Activated T-helper 17 cell treated with anti-CD3 and anti-CD28 coated beads, Interleukin-2, amount 50 U/mL, for 72 hours (primary cell): ENCODE measurements at regions not wholly inside any gene's neighbourhood (a gene's known extent, or its start where the extent isn't known, plus 50 kb on each side); places are given as distances from the start of the nearest gene placed in this dataset.
"Not testable (repeated sequence)": the region's sequence is repeated elsewhere in the genome, so short reads cannot be mapped to it uniquely, and the experiment has no call there.

Source experiments
- ATAC-seq: fragments of 150-1000 bp; cut with Tn5 transposase; replicated peaks from 2 replicates; pipeline ENCODE4 v1.10.0; 2021; ENCODE audit warnings: mild to moderate bottlenecking, moderate library complexity
- H3K27ac Mint-ChIP-seq: one replicate; pipeline ENCODE4 v1.8.0; 2022; ENCODE audit warnings: mixed read lengths
- H3K27me3 Mint-ChIP-seq: one replicate; pipeline ENCODE4 v1.8.0; 2022; ENCODE audit warnings: mixed read lengths
- H3K36me3 Mint-ChIP-seq: one replicate; pipeline ENCODE4 v1.8.0; 2022; ENCODE audit warnings: low read depth, mild to moderate bottlenecking, mixed read lengths
- H3K4me1 Mint-ChIP-seq: one replicate; pipeline ENCODE4 v1.8.0; 2022; ENCODE audit warnings: mixed read lengths
- H3K4me3 Mint-ChIP-seq: one replicate; pipeline ENCODE4 v1.8.0; 2022; ENCODE audit warnings: mild to moderate bottlenecking, mixed read lengths
- H3K9me3 Mint-ChIP-seq: one replicate; pipeline ENCODE4 v1.8.0; 2022; ENCODE audit warnings: mixed read lengths

DNA sequence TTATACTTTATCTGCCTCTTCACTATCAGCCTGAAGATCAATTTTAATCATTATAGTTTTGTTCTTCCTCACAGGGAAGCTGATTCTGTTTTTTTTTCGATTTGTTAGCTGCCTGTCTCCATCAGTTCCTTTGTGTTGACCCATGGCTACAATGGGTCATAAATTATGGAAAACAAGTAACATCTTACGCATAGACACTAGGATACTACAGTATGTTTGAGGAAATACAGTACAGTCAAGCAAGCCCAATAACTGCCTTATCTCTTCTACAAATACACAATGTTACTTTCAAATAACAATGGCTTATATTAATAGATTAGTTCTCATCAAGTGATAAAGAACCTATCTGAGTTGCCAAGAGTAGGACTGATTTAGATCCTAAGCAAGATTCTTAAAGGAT, 160.5 kb upstream of the FREM1 start:
- H3K27ac Mint-ChIP-seq, result no peak overlapping the region
- no peak for ATAC-seq
- H3K4me3 Mint-ChIP-seq, result no peak overlapping the region
- H3K9me3 Mint-ChIP-seq, result peaks cover 4% of the 10 kb centered on the region
- H3K4me1 Mint-ChIP-seq, result no peaks in the 10 kb centered on the region
- H3K36me3 Mint-ChIP-seq, result no peaks in the 10 kb centered on the region
- H3K27me3 Mint-ChIP-seq, result peaks cover 15% of the 10 kb centered on the region

DNA sequence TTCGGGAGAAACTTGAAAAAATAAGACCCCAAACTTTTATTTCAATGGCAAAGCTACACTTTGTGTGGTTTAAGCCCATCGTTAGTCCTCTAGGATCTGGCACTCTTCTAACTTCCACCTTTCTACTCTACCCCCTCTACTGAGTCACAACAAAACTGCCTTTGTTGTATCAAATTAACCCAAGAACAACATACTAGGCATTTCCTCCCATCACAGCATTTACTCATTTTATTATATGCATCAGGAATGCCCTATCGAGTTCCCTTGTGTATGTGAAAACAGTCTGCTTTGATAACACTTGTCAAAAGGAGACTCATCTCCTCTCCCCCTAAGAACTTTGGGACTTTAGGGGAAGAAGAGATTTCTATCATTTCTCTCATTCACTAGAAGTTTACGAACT, 158.9 kb upstream of the FREM1 start:
- Mint-ChIP-seq H3K4me3 (no peak overlapping the region), H3K36me3 (no peaks in the 10 kb centered on the region), H3K27ac (no peak overlapping the region), H3K27me3 (peaks cover 14% of the 10 kb centered on the region), H3K9me3 (no peaks in the 10 kb centered on the region), H3K4me1 (no peaks in the 10 kb centered on the region)
- no peak for ATAC-seq

DNA sequence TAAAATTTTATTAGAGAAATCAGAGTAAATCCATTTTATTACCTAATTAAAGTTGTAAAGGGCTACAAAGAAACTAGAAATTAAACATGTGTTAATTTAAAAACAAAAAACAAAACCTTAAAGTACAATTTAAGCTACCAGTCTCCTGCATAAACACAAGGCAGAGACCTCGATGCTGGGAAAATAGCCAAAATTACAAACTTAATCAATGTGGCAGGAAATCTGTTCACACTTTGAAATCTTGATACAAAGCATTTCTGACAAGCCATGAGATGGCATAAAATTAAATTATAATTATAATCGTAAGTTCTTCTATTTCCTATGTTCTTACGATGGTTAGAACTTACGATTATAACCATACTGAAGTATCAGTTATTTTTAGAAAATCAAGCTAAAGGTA, 158.0 kb upstream of the FREM1 start:
- H3K9me3 Mint-ChIP-seq, result no peaks in the 10 kb centered on the region
- no peak overlapping the region for H3K27ac Mint-ChIP-seq
- H3K4me1 Mint-ChIP-seq, result no peaks in the 10 kb centered on the region
- no peaks in the 10 kb centered on the region for H3K36me3 Mint-ChIP-seq
- ATAC-seq, result no peak
- peaks cover 14% of the 10 kb centered on the region for H3K27me3 Mint-ChIP-seq
- no peak overlapping the region for H3K4me3 Mint-ChIP-seq

DNA sequence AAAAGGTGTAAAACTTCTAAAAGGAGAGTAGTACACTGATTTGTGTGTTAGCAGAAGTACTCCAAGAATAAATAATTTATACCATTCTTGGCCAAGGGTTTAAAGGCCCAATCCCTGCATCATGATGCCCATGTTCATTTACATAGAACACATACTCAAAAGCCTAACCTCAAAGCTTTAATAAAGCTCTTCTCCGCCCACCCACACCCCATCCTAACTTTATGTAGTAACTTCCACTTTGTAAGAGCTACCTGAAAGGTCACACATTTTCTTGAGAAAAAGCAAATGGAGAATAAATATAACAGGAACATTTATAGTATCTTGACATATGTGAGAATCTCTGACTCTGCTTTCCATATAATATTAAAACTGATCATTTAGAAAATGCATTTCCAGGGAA, 148.8 kb upstream of the FREM1 start:
- Mint-ChIP-seq H3K27ac (no peak overlapping the region), H3K4me1 (peaks cover 5% of the 10 kb centered on the region), H3K36me3 (no peaks in the 10 kb centered on the region), H3K4me3 (no peak overlapping the region), H3K27me3 (peaks cover 9% of the 10 kb centered on the region), H3K9me3 (no peaks in the 10 kb centered on the region)
- no peak for ATAC-seq

DNA sequence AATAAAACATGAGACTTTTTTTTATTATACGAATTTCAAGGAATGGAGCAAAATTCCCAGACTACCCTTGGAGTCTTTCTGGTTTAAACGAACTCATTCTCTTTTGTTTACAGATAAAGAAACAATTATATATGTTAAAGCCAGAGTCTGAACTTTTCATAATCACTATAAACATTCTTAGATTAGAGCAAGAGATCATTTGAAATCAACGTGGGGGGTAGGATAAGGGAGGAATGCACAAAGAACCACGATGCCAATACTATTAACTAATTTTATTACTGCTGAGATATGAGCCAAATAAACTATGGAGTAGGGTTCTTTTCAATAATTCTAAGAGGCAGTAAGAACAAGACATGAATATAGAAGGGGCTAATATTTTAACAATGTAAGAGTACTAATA, 148.0 kb upstream of the FREM1 start:
- Mint-ChIP-seq H3K4me1 (peaks cover 5% of the 10 kb centered on the region), H3K9me3 (no peaks in the 10 kb centered on the region), H3K4me3 (no peak overlapping the region), H3K36me3 (no peaks in the 10 kb centered on the region), H3K27me3 (peaks cover 9% of the 10 kb centered on the region), H3K27ac (no peak overlapping the region)
- ATAC-seq, result no peak

DNA sequence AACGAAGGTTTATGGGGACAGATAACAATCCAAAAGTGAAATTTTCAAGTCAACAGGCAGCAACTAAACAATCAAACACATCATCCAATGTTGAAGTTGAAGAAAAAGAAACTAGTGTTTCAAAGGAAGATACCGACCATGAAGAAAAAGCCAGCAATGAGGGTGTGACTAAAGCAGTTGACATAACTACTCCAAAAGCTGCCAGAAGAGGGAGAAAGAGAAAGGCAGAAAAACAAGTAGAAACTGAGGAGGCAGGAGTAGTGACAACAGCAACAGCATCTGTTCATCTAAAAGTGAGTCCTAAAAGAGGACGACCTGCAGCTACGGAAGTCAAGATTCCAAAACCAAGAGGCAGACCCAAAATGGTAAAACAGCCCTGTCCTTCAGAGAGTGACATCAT, 145.1 kb upstream of the FREM1 start:
- not testable (repeated sequence) for H3K27ac Mint-ChIP-seq, H3K4me3 Mint-ChIP-seq, H3K27me3 Mint-ChIP-seq

DNA sequence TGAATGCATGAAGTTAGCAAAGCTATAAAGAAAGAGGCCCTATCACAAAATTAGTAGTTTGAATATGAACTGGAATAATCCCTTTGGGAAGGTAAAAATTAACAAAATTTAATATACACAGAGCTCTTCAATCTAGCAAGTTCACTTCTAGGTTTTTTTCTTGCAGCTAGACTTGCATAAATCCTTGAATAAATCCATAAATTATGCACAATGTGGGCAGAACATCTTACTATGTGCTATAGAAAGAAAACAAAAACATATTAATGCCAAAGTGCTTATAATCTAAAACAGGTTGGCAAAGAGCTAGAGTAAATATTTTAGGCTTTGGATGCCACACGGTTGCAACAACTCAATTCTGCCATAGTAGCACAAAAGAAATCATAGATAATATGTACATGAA, 138.5 kb upstream of the FREM1 start:
- H3K27me3 Mint-ChIP-seq, result peaks cover 3% of the 10 kb centered on the region
- H3K4me1 Mint-ChIP-seq, result no peaks in the 10 kb centered on the region
- H3K27ac Mint-ChIP-seq, result no peak overlapping the region
- no peaks in the 10 kb centered on the region for H3K36me3 Mint-ChIP-seq
- H3K4me3 Mint-ChIP-seq, result no peak overlapping the region
- no peak for ATAC-seq
- peaks cover 4% of the 10 kb centered on the region for H3K9me3 Mint-ChIP-seq

More for the DNA sequence above, 145.1 kb upstream of the FREM1 start:
- ATAC-seq, H3K9me3 Mint-ChIP-seq, H3K36me3 Mint-ChIP-seq, H3K4me1 Mint-ChIP-seq: not testable (repeated sequence)

DNA sequence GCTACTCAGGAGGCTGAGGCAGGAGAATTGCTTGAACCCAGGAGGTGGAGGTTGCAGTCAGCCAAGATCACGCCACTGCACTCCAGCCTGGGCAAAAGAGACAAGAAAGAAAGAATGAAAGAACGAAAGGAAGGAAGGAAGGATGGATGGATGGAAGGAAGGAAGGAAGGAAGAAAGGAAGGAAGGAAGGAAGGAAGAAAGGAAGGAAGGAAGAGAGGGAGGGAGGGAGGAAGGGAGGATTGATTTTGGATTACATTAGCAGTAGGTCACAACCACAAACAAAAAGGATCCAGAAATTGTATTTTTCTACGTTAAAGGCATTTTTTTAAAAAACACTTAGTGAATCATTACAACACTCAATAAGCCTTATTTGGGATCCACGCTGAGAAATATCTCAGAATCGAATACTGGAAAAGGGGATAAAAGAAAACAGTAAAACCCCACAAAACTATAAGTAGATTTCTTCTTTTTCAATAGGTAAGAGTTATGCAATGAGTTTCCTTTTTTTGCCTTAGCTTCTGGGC, 136.9 kb upstream of the FREM1 start:
- no peak overlapping the region for H3K4me3 Mint-ChIP-seq
- peaks cover 6% of the 10 kb centered on the region for H3K27me3 Mint-ChIP-seq
- H3K9me3 Mint-ChIP-seq, result peaks cover 4% of the 10 kb centered on the region
- ATAC-seq, result no peak
- no peaks in the 10 kb centered on the region for H3K36me3 Mint-ChIP-seq
- no peaks in the 10 kb centered on the region for H3K4me1 Mint-ChIP-seq
- H3K27ac Mint-ChIP-seq, result no peak overlapping the region

DNA sequence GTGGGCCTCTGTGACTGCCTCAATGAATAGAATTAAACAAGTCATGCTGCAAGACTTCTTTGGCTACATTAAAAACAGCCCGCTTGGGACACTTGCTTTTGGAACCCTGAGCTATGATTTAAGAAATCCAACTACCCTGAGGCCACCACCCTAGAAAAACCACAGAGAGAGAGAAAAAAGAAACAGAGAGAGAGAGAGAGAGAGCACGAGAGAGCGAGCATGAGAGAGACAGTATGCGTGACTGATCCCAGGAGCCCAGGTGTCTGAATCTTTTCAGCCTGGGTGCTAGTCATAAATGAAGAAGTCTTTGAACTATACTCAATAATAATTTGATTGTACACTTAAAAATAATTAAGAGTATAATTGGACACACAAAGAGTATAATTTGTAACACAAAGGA, 123.1 kb upstream of the FREM1 start:
- Mint-ChIP-seq H3K27ac (no peak overlapping the region), H3K4me1 (no peaks in the 10 kb centered on the region), H3K36me3 (no peaks in the 10 kb centered on the region), H3K9me3 (peaks cover under 1% of the 10 kb centered on the region), H3K4me3 (no peak overlapping the region), H3K27me3 (no peaks in the 10 kb centered on the region)
- ATAC-seq, result no peak

DNA sequence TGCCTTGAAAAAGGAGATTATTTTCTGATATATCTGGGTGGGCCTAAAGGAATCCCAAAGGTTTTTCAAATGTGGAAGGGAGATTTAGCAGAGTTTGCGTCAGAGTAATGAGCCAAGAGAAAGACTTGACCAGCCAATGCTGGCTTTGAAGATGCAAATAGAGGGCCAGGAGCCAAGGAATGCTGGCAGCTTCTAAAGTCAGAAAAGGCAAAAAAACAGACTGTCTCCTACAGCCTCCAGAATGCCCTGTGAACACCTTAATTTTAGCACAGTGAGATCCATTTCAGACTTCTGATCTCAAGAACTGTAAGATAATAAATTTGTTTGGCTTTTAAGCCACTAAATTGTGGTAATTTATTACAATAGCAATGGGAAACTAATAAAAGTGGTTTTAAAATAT, 122.6 kb upstream of the FREM1 start:
- no peaks in the 10 kb centered on the region for H3K36me3 Mint-ChIP-seq
- peaks cover 5% of the 10 kb centered on the region for H3K9me3 Mint-ChIP-seq
- H3K4me1 Mint-ChIP-seq, result no peaks in the 10 kb centered on the region
- no peaks in the 10 kb centered on the region for H3K27me3 Mint-ChIP-seq
- no peak for ATAC-seq
- no peak overlapping the region for H3K4me3 Mint-ChIP-seq
- no peak overlapping the region for H3K27ac Mint-ChIP-seq

DNA sequence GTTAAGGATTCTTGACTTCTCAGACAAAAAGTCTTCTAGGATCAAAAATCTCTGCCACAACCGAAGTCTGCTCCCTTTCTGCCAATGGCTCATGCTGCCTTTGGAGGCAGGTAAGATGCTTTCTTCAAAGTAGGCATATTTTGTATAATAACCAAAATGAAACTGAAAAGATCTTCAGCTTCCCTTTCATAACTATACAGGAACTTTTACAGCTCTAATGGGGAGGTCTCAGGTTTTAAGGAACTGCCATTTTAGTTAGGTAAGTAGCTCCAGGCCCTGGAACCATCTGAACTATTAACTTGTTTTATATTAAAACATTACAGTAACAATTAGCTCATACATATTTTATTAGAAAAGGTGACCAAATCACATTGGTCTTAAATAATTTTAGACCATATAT, 110.9 kb upstream of the FREM1 start:
- ATAC-seq, result no peak
- H3K9me3 Mint-ChIP-seq, result peaks cover under 1% of the 10 kb centered on the region

DNA sequence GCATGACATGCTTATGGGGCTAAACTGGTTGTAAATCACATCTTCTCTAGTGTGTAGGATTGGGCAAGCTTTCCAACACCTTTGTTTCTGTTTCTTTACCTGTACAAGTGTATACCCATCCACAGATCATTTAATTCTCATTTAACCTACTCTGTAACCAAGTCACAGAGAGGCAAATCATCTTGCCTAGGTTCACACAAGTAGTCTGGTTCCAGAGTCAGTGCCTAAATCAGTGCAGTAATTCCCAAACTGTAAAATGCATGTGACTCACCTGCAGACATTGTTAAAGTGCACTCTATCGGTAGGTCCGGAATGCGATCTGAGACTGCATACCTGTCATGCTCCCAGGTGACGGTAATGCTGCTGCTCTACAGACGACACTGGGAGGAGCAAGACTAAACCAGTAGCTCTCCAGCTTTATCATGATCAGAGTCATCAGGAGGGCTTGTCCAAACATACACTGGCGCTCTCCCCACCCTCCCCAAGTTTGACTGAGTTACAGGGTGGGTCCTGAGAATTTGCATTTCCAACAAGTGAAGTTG, 107.9 kb upstream of the FREM1 start:
- Mint-ChIP-seq H3K4me1 (no peaks in the 10 kb centered on the region), H3K9me3 (no peaks in the 10 kb centered on the region), H3K27me3 (no peaks in the 10 kb centered on the region), H3K27ac (no peak overlapping the region), H3K36me3 (no peaks in the 10 kb centered on the region), H3K4me3 (no peak overlapping the region)
- ATAC-seq, result no peak

More for the DNA sequence above, 110.9 kb upstream of the FREM1 start:
- no peaks in the 10 kb centered on the region for H3K4me1 Mint-ChIP-seq
- H3K36me3 Mint-ChIP-seq, result no peaks in the 10 kb centered on the region
- H3K27me3 Mint-ChIP-seq, result peaks cover 4% of the 10 kb centered on the region
- H3K27ac Mint-ChIP-seq, result no peak overlapping the region
- H3K4me3 Mint-ChIP-seq, result no peak overlapping the region

DNA sequence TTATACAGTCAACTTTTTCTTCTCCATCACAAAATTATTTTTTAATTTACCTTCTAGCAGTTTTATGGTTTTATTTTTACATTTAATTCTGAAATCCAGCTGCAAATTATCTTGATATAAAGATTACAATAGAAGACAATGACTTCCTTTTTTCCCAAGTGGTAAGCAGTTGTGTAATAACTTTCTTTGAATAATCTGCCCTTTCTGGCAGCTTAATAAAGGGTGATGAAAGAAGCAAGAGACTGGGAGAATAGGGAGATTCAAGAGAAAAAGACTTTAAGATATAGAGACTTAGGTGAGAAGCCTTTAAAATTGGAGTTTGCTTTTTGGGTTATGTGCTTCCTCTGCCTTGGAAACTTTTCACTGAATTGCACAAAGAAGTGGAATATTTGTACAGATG, 100.4 kb upstream of the FREM1 start:
- Mint-ChIP-seq H3K36me3 (no peaks in the 10 kb centered on the region), H3K27ac (no peak overlapping the region), H3K4me1 (no peaks in the 10 kb centered on the region), H3K4me3 (no peak overlapping the region), H3K27me3 (no peaks in the 10 kb centered on the region), H3K9me3 (no peaks in the 10 kb centered on the region)
- no peak for ATAC-seq

DNA sequence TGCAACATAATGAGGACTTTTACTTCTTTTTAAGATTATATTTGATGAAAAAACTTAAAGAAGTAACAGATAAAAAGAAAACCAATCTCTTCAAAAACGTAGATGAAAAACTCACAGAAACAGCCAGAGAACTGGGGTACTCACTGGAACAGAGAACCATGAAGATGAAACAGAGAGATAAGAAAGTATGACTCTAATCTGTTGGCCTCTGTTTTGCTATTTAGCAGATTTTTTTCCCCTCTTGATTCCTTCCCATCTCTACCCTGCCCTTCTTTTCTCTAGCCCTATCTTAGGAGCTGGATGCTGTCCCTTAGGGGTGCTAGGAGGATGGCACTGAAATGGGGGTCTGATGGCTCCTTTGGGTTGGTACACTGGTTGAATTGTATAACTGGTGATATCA, 97.5 kb upstream of the FREM1 start:
- no peak overlapping the region for H3K4me3 Mint-ChIP-seq
- no peaks in the 10 kb centered on the region for H3K9me3 Mint-ChIP-seq
- H3K27me3 Mint-ChIP-seq, result no peaks in the 10 kb centered on the region
- no peaks in the 10 kb centered on the region for H3K36me3 Mint-ChIP-seq
- no peaks in the 10 kb centered on the region for H3K4me1 Mint-ChIP-seq
- no peak for ATAC-seq
- H3K27ac Mint-ChIP-seq, result no peak overlapping the region

DNA sequence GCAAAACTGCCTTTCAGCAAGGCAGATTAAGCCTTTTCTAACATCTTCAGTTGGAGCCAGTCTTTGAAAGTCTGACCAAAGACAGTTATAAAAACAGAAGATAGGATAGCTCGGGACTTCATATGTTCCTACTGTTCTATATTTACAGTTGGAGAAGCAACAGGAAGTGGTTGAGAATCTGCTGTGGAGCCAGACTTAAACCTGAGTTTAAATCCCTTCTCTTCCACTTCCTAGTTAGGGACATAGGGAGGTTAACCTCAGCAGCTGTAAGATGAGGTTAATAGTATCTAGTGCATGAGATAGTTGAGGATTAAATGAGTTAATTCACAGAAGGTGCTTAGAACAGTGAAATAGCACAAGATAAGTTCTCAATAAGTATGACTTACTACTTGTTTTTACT, 84.5 kb upstream of the FREM1 start:
- no peaks in the 10 kb centered on the region for H3K27me3 Mint-ChIP-seq
- no peak for ATAC-seq

More for the DNA sequence above, 84.5 kb upstream of the FREM1 start:
- Mint-ChIP-seq H3K36me3 (no peaks in the 10 kb centered on the region), H3K4me1 (peaks cover 15% of the 10 kb centered on the region), H3K9me3 (no peaks in the 10 kb centered on the region), H3K4me3 (peak overlapping the region; percentile 81), H3K27ac (no peak overlapping the region)
